ENCODE measurements at regions not wholly inside any gene's neighbourhood (a gene's known extent, or its start where the extent isn't known, plus 50 kb on each side); places are given as distances from the start of the nearest gene placed in this dataset.

DNA sequence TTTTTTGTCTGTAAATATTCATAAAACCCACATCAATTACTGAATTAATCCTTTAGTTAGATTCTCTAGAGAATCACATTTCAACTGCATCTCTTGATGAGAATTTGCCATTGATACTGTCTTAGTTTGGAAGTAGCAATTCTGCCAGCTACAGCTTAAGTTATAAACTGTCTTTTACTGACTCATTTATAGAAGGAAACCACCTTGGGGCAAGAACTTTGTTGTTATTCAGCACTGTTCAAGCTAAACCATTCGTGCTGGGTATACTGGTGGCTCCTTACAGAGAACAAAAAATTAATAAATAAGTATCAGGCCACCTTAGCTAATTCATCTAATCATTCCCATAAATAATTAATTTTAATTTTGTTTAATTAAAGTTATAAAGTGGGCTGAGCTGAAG is 1082.6 kb upstream of the CELF4 start:
- no TSS peak for BruUV-seq (replicated peaks)
- no peak overlapping the region for H3K4me3 ChIP-seq (replicated peaks in 1 of 3; ENCODE audit: insufficient read depth in 1 of 3, low read depth in 1 of 3, low read length in 3 of 3)
- no peak overlapping the region for H3K27ac ChIP-seq (ENCODE audit: insufficient read depth, low read depth, low read length)
- no peaks in the 10 kb centered on the region for H3K27me3 ChIP-seq (ENCODE audit: control insufficient read depth in 2 of 2, insufficient read depth in 2 of 2, low read length in 2 of 2)
- no peaks in the 10 kb centered on the region for H3K36me3 ChIP-seq (ENCODE audit: control insufficient read depth in 2 of 2, extremely low read depth in 1 of 2, insufficient read depth in 2 of 2, low read length in 2 of 2)
- peaks cover 2% of the 10 kb centered on the region for H3K9me3 ChIP-seq (replicated peaks; ENCODE audit: control insufficient read depth, insufficient read depth, low read length)
- FAIRE-seq (no peak), DNase-seq (ENCODE audit: low read depth, low spot score) (no peak)
- H3K79me2 ChIP-seq (ENCODE audit: control insufficient read depth, insufficient read depth, low read length) = no peaks in the 10 kb centered on the region
- no peak overlapping the region for H3K4me2 ChIP-seq (ENCODE audit: insufficient read depth, low read length)
- H3K4me1 ChIP-seq (ENCODE audit: control insufficient read depth, extremely low read depth, insufficient read depth, low read length) = no peaks in the 10 kb centered on the region
- ChIA-PET CTCF (no interaction called here), POLR2A (no interaction called here)
- no peak overlapping the region for H2AFZ ChIP-seq (ENCODE audit: low read depth, low read length)
- TF ChIP-seq EZH2 (IDR thresholded peaks at IDR 0.05; ENCODE audit: borderline replicate concordance, low read depth, low read length, severe bottlenecking) (no peak), POLR2A (IDR thresholded peaks at IDR 0.05; ENCODE audit: low read depth, low read length) (no peak), FOS (IDR thresholded peaks at IDR 0.05; ENCODE audit: borderline replicate concordance, insufficient read depth, low read length) (no peak), POLR2AphosphoS5 (IDR thresholded peaks at IDR 0.05; ENCODE audit: insufficient read depth, low read depth, low read length) (no peak), GATA2 (IDR thresholded peaks at IDR 0.05; ENCODE audit: insufficient read depth, insufficient read length, low read depth, low read length) (no peak), JUN (IDR thresholded peaks at IDR 0.05; ENCODE audit: borderline replicate concordance, insufficient read depth, insufficient read length, low read depth) (no peak), MYC (IDR thresholded peaks at IDR 0.05; ENCODE audit: low read depth, low read length) (no peak)
- TF ChIP-seq, protein P1, sequence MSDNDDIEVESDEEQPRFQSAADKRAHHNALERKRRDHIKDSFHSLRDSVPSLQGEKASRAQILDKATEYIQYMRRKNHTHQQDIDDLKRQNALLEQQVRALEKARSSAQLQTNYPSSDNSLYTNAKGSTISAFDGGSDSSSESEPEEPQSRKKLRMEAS (IDR thresholded peaks at IDR 0.05; ENCODE audit: insufficient read depth, insufficient read length) = no peak
- TF ChIP-seq, protein P2, sequence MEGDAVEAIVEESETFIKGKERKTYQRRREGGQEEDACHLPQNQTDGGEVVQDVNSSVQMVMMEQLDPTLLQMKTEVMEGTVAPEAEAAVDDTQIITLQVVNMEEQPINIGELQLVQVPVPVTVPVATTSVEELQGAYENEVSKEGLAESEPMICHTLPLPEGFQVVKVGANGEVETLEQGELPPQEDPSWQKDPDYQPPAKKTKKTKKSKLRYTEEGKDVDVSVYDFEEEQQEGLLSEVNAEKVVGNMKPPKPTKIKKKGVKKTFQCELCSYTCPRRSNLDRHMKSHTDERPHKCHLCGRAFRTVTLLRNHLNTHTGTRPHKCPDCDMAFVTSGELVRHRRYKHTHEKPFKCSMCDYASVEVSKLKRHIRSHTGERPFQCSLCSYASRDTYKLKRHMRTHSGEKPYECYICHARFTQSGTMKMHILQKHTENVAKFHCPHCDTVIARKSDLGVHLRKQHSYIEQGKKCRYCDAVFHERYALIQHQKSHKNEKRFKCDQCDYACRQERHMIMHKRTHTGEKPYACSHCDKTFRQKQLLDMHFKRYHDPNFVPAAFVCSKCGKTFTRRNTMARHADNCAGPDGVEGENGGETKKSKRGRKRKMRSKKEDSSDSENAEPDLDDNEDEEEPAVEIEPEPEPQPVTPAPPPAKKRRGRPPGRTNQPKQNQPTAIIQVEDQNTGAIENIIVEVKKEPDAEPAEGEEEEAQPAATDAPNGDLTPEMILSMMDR (IDR thresholded peaks at IDR 0.05; ENCODE audit: extremely low read depth in 1 of 2, insufficient read depth in 1 of 2, low read depth in 1 of 2, low read length in 2 of 2) = no peak
- H3K9me1 ChIP-seq (replicated peaks; ENCODE audit: control insufficient read depth, extremely low read depth, insufficient read depth, low read length) = no peaks in the 10 kb centered on the region
- H4K20me1 ChIP-seq (replicated peaks; ENCODE audit: control insufficient read depth, extremely low read depth, insufficient read depth, low read length) = no peaks in the 10 kb centered on the region
- dilution Hi-C loops (cut with MboI; ENCODE audit: extremely low pct_ligation_motif_present, low sequenced_read_pairs) = no loop called here
- intact Hi-C loops (cut with micrococcal nuclease) = no loop called here
- no peak overlapping the region for H3K9ac ChIP-seq (replicated peaks; ENCODE audit: extremely low read depth, insufficient read depth, low read length)

Measured in endothelial cell of umbilical vein (primary cell).